ENCODE measurements at regions not wholly inside any gene's neighbourhood (a gene's known extent, or its start where the extent isn't known, plus 50 kb on each side); places are given as distances from the start of the nearest gene placed in this dataset.
"Not testable (repeated sequence)": the region's sequence is repeated elsewhere in the genome, so short reads cannot be mapped to it uniquely, and the experiment has no call there.

GRCh38 chr10:38274879-38275278 lies 180.7 kb downstream of the ZNF37A start:
- not testable (repeated sequence) for H3K27me3 ChIP-seq (ENCODE audit: insufficient read depth, insufficient read length); H3K36me3 ChIP-seq (ENCODE audit: insufficient read depth, insufficient read length, low read length); H3K9ac ChIP-seq (ENCODE audit: insufficient read length, low read depth); H3K9me3 ChIP-seq (ENCODE audit: insufficient read depth, low read length); H3K4me1 ChIP-seq (ENCODE audit: insufficient read depth, insufficient read length); DNase-seq (ENCODE audit: low read depth, low spot score); H3K4me3 ChIP-seq (ENCODE audit: insufficient read length, low read depth)

DNA sequence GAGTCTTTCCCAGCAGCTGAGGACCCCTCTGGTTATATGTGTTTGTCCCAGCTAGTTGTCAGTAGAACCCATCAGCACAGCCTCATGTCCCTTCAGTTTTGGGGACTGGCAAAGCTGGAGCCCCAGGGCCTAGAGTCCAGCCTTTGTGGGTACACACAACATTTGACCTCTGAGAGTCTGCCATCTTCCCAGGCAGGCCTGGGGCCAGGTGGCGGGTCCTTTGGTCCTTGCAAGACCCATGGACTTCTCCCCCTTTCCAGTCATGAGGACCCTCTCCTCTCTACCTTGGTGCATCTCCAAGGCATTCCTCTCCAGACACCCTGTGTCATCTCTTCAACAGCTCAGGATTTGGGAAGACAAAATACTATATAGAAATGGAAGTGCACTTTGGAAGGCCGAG lies 198.4 kb downstream of the ZNF37A start:
- H3K9me3 ChIP-seq (ENCODE audit: insufficient read depth, low read length); H3K4me3 ChIP-seq (ENCODE audit: insufficient read length, low read depth); H3K36me3 ChIP-seq (ENCODE audit: insufficient read depth, insufficient read length, low read length); H3K4me1 ChIP-seq (ENCODE audit: insufficient read depth, insufficient read length); H3K27me3 ChIP-seq (ENCODE audit: insufficient read depth, insufficient read length); H3K9ac ChIP-seq (ENCODE audit: insufficient read length, low read depth); DNase-seq (ENCODE audit: low read depth, low spot score): not testable (repeated sequence)

- H3K27me3 ChIP-seq (ENCODE audit: insufficient read depth, insufficient read length); DNase-seq (ENCODE audit: low read depth, low spot score); H3K36me3 ChIP-seq (ENCODE audit: insufficient read depth, insufficient read length, low read length); H3K4me1 ChIP-seq (ENCODE audit: insufficient read depth, insufficient read length); H3K9ac ChIP-seq (ENCODE audit: insufficient read length, low read depth); H3K9me3 ChIP-seq (ENCODE audit: insufficient read depth, low read length); H3K4me3 ChIP-seq (ENCODE audit: insufficient read length, low read depth): not testable (repeated sequence)
These were observed 216.0 kb downstream of the ZNF37A start for GRCh38 chr10:38310111-38310510.

GRCh38 chr10:38315090-38315805 lies 221.1 kb downstream of the ZNF37A start:
- not testable (repeated sequence) for DNase-seq (ENCODE audit: low read depth, low spot score); H3K9me3 ChIP-seq (ENCODE audit: insufficient read depth, low read length); H3K27me3 ChIP-seq (ENCODE audit: insufficient read depth, insufficient read length); H3K4me1 ChIP-seq (ENCODE audit: insufficient read depth, insufficient read length); H3K4me3 ChIP-seq (ENCODE audit: insufficient read length, low read depth); H3K9ac ChIP-seq (ENCODE audit: insufficient read length, low read depth); H3K36me3 ChIP-seq (ENCODE audit: insufficient read depth, insufficient read length, low read length)

DNA sequence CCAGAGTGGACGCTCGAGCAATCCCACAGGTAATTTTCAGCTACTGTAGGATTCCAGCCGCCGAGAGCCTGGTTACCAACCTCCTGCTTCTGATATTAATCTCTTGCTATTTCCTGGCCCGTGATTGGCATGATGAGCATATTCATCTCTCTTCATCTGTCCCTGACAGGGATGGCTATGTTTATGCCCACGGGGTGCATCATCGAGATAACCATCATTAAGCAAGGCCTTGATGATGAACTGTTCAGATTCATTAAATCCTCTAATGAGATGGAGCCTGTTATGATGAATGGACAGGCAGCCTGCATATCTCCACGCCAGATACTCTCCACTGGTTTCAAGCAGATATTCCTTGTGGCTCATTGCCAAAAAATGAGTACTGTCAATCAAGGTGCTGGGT lies 227.3 kb downstream of the ZNF37A start:
- not testable (repeated sequence) for H3K4me1 ChIP-seq (ENCODE audit: insufficient read depth, insufficient read length); H3K27me3 ChIP-seq (ENCODE audit: insufficient read depth, insufficient read length); H3K9me3 ChIP-seq (ENCODE audit: insufficient read depth, low read length); DNase-seq (ENCODE audit: low read depth, low spot score); H3K9ac ChIP-seq (ENCODE audit: insufficient read length, low read depth); H3K4me3 ChIP-seq (ENCODE audit: insufficient read length, low read depth); H3K36me3 ChIP-seq (ENCODE audit: insufficient read depth, insufficient read length, low read length)

DNA sequence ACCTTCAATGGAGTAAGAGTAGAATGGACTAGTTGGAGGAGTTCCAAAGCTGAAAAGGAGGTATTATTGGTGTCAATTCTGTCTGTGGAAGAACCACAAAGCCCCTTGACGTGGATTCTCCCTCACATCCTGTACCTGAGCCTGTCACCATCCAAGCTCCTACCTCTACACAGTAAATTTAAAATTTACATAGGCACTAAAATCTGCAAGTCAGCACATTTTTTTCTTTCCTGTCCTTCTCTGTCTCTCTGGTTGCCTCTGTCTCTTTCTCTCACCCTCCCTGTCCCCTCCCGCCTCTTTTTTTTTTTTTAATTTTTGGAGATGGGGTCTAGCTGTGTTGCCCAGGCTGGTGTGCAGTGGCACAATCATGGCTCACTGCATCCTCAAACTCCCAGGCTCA lies 236.2 kb downstream of the ZNF37A start:
- H3K9ac ChIP-seq (ENCODE audit: insufficient read length, low read depth); H3K4me1 ChIP-seq (ENCODE audit: insufficient read depth, insufficient read length); H3K9me3 ChIP-seq (ENCODE audit: insufficient read depth, low read length); H3K27me3 ChIP-seq (ENCODE audit: insufficient read depth, insufficient read length); H3K4me3 ChIP-seq (ENCODE audit: insufficient read length, low read depth); DNase-seq (ENCODE audit: low read depth, low spot score); H3K36me3 ChIP-seq (ENCODE audit: insufficient read depth, insufficient read length, low read length): not testable (repeated sequence)

GRCh38 chr10:38331106-38331505 lies 237.0 kb downstream of the ZNF37A start:
- not testable (repeated sequence) for H3K9ac ChIP-seq (ENCODE audit: insufficient read length, low read depth); DNase-seq (ENCODE audit: low read depth, low spot score); H3K4me1 ChIP-seq (ENCODE audit: insufficient read depth, insufficient read length); H3K4me3 ChIP-seq (ENCODE audit: insufficient read length, low read depth); H3K27me3 ChIP-seq (ENCODE audit: insufficient read depth, insufficient read length); H3K9me3 ChIP-seq (ENCODE audit: insufficient read depth, low read length); H3K36me3 ChIP-seq (ENCODE audit: insufficient read depth, insufficient read length, low read length)

DNA sequence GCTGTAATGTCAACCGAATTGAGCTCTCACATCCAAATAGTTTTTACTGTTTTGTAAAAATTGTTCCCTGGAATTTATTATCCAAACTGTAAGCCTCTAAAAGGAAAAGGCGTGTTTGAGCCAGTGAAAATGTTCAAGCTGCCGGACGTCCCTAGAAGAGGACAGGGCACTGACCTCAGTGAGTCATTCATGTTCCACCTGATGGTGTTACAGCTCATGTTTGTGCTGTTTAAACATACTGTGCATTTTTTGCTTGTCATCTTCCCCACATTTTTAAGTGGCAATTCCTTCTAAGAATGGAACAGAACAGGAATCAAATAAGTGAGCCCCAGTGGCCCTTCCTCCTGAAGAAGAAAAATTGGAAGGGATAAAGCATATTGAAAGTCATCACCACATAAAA lies 239.6 kb downstream of the ZNF37A start:
- not testable (repeated sequence) for H3K9me3 ChIP-seq (ENCODE audit: insufficient read depth, low read length); H3K36me3 ChIP-seq (ENCODE audit: insufficient read depth, insufficient read length, low read length); H3K4me1 ChIP-seq (ENCODE audit: insufficient read depth, insufficient read length); H3K4me3 ChIP-seq (ENCODE audit: insufficient read length, low read depth); DNase-seq (ENCODE audit: low read depth, low spot score); H3K9ac ChIP-seq (ENCODE audit: insufficient read length, low read depth); H3K27me3 ChIP-seq (ENCODE audit: insufficient read depth, insufficient read length)

DNA sequence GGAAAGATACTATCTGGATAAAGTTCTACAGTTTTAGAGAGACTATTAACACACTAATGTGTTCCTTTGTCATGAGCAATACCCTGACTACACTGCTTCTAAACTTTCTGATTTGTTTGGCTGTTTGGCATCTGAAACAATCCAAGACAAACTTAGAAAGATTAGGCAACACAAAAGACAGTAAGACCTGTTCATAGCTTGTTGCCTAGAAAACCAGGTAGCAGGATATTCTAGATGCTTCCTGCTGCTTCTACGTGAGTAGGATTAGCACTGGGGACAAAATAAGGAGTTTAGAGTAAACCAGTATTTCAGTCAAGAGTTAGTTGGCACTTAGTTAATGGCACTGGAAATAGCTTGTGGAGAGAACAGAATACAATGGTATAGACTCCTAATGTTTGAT lies 256.5 kb downstream of the ZNF37A start:
- H3K9me3 ChIP-seq (ENCODE audit: insufficient read depth, low read length); H3K4me1 ChIP-seq (ENCODE audit: insufficient read depth, insufficient read length); H3K27me3 ChIP-seq (ENCODE audit: insufficient read depth, insufficient read length); H3K9ac ChIP-seq (ENCODE audit: insufficient read length, low read depth); DNase-seq (ENCODE audit: low read depth, low spot score); H3K36me3 ChIP-seq (ENCODE audit: insufficient read depth, insufficient read length, low read length); H3K4me3 ChIP-seq (ENCODE audit: insufficient read length, low read depth): not testable (repeated sequence)

GRCh38 chr10:38354410-38354809 lies 260.3 kb downstream of the ZNF37A start:
- not testable (repeated sequence) for H3K9me3 ChIP-seq (ENCODE audit: insufficient read depth, low read length); DNase-seq (ENCODE audit: low read depth, low spot score); H3K4me3 ChIP-seq (ENCODE audit: insufficient read length, low read depth); H3K36me3 ChIP-seq (ENCODE audit: insufficient read depth, insufficient read length, low read length); H3K27me3 ChIP-seq (ENCODE audit: insufficient read depth, insufficient read length); H3K4me1 ChIP-seq (ENCODE audit: insufficient read depth, insufficient read length); H3K9ac ChIP-seq (ENCODE audit: insufficient read length, low read depth)

DNA sequence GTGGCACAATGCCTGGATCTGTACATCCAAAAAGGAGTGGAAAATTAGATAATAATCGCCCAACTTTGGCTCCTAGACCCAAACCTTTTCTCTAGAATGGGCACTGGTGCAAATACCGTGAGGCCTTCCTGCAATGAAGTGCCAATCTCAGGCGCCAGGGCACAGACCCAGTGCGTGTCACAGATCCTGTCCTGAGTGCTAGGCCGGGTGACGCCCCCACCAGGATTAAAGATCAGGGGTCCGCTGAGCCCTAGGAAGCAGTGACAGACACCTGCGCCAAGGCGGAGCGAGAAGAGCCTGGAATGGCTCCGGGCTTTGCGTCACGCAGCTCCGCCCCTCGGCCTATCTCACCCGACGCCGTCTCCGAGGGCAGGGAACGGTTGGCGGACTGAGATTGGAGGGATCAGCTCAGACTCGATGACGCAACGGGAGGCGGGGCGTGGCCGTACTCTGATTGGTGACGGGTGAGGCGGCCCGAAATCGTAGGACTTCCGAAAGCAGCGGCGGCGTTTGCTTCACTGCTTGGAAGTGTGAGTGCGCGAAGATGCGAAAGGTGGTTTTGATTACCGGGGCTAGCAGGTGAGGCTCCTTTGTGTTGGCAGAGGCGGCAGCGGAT lies 261.9 kb downstream of the ZNF37A start:
- H3K9me3 ChIP-seq (ENCODE audit: insufficient read depth, low read length); H3K36me3 ChIP-seq (ENCODE audit: insufficient read depth, insufficient read length, low read length); H3K4me1 ChIP-seq (ENCODE audit: insufficient read depth, insufficient read length); H3K27me3 ChIP-seq (ENCODE audit: insufficient read depth, insufficient read length): not testable (repeated sequence)
- Histone ChIP-seq H3K4me3 (ENCODE audit: insufficient read length, low read depth) (peak overlapping the region; percentile 49), H3K9ac (ENCODE audit: insufficient read length, low read depth) (peak overlapping the region; percentile 42)
- peak; percentile 49 for DNase-seq (ENCODE audit: low read depth, low spot score)

DNA sequence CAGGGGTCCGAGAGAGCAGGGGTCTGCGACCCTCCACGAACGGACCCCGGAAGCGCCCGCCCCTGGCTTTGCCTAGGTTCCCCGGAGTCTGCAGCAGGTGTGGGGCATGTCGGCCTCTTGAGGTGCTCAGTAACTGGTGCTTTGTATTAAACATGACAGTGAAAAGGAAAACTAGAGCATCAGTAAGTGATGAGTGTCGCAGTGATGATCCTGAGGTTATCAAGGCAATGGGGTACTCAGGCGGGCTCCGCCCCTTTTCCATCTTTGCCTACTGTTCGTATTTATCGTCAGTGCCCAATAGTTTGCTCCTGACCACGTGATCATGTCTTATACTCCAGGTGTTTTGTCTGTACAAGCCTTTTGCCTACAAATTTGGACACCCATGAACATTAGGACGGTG lies 262.4 kb downstream of the ZNF37A start:
- peak overlapping the region; percentile 49 for H3K4me3 ChIP-seq (ENCODE audit: insufficient read length, low read depth)
- not testable (repeated sequence) for H3K9me3 ChIP-seq (ENCODE audit: insufficient read depth, low read length); H3K36me3 ChIP-seq (ENCODE audit: insufficient read depth, insufficient read length, low read length); DNase-seq (ENCODE audit: low read depth, low spot score); H3K4me1 ChIP-seq (ENCODE audit: insufficient read depth, insufficient read length); H3K27me3 ChIP-seq (ENCODE audit: insufficient read depth, insufficient read length)
- peak overlapping the region; percentile 56 for H3K9ac ChIP-seq (ENCODE audit: insufficient read length, low read depth)
